Esophagus (tissue), 2 donors: ENCODE measurements at regions not wholly inside any gene's neighbourhood (a gene's known extent, or its start where the extent isn't known, plus 50 kb on each side); places are given as distances from the start of the nearest gene placed in this dataset.

ENCODE experiments used
- H3K27ac ChIP-seq, 2 donors: one replicate each; pipeline ENCODE4 v1.5.1; 2013; ENCODE audit warnings: low read depth in 2 of 2, mild to moderate bottlenecking in 2 of 2, inconsistent platforms in 1 of 2, low read length in 1 of 2, moderate library complexity in 1 of 2
- H3K27me3 ChIP-seq, 2 donors: one replicate each; pipeline ENCODE4 v1.6.1; 2013; ENCODE audit warnings: low read length in 2 of 2, control low read depth in 1 of 2, mild to moderate bottlenecking in 1 of 2; ENCODE audit not compliant: insufficient read depth in 2 of 2, control insufficient read depth in 1 of 2
- H3K36me3 ChIP-seq, 2 donors: one replicate each; pipeline ENCODE4 v1.6.1; 2013; ENCODE audit warnings: low read length in 1 of 2; ENCODE audit not compliant: control insufficient read depth in 2 of 2, insufficient read depth in 2 of 2
- H3K4me1 ChIP-seq, 2 donors: one replicate each; pipeline ENCODE4 v1.6.1; 2013; ENCODE audit warnings: low read length in 1 of 2; ENCODE audit not compliant: control insufficient read depth in 2 of 2, insufficient read depth in 2 of 2
- H3K4me3 ChIP-seq, 2 donors: one replicate each; pipeline ENCODE4 v1.5.1; 2013; ENCODE audit warnings: low read length in 2 of 2, mild to moderate bottlenecking in 2 of 2, low read depth in 1 of 2, moderate library complexity in 1 of 2
- H3K9me3 ChIP-seq, 2 donors: one replicate each; pipeline ENCODE4 v1.6.1; 2013; ENCODE audit warnings: mild to moderate bottlenecking in 2 of 2, low read depth in 1 of 2, low read length in 1 of 2, moderate library complexity in 1 of 2; ENCODE audit not compliant: control insufficient read depth in 2 of 2, insufficient read depth in 1 of 2
- WGBS, 2 donors: extraction: QIAGEN DNeasy Blood & Tissue Kit; methylation state at CpG; one replicate each; pipeline ENCODE4 v1.1.7; 2013; 5-methylcytosine and 5-hydroxymethylcytosine counted together
- donor health status: healthy with polysubstance abuse.
- donor health status: Bipolar disorder and iron deficiency.

DNA sequence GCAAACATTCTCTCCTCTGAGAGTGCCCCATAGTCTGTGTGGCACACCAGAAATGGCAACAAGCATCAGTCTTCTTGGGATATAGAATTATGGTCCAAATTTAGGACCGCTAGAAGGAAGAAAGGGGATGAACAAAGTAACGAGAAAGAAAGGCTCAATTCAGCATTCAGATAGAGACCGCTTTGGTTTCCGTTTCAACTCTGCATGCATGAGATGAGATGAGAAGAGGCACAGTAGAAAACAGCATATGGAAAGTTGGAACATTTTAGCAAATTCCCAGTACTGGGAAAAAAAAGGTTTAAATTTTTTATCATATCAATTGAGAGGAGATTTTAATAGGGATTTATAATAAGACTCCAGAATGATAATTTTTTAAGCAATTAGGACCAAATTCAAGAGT is 595.5 kb upstream of the CHRM3 start:
- Histone ChIP-seq H3K4me1 (no peaks in the 10 kb centered on the region), H3K36me3 (no peaks in the 10 kb centered on the region), H3K27ac (no peak overlapping the region), H3K27me3 (no peaks in the 10 kb centered on the region), H3K9me3 (no peaks in the 10 kb centered on the region), H3K4me3 (no peak overlapping the region)
- WGBS, 2 donors = 86 to 90% methylated on average over 4 of the region's 4 CpGs

DNA sequence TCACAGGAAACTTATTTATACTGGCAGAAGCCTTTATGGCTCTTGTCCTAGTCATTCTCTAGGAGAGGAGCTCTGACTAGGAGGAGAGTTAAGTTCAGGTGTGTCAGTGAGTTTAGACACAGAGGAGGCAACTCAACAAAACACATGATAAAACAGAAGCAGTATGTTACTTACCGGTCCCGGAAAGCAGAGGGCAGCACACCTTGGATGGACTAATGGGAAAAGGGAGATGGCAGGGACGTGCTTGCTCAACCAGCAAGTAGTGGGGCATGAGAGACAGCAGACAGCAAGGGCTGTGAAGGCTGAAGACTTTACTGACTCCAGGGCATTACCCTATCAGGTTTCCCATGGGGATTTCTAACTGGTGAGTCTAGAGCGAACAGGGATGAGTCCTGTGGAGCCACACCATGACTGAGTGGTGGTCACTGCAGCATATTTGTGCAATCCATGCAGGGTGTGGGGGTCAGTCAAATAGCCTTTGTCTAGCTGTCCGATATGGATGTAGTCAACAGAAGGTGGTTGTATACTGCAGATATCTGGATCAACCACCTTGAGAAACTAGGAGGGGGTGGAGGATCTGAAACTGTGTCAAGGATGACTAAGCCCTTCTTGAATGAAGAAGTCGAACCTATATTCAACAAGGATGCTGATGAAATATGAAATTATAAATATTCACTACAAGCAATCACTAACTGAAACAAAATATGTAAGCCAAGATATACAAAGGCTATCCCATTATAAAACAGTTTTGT is 596.3 kb upstream of the CHRM3 start:
- Histone ChIP-seq H3K27me3 (no peaks in the 10 kb centered on the region), H3K4me3 (no peak overlapping the region), H3K4me1 (no peaks in the 10 kb centered on the region), H3K36me3 (no peaks in the 10 kb centered on the region), H3K9me3 (no peaks in the 10 kb centered on the region), H3K27ac (no peak overlapping the region)
- WGBS, 2 donors = 75 to 80% methylated on average over 6 of the region's 6 CpGs

GRCh38 chr1:238787471-238787870 is 598.9 kb upstream of the CHRM3 start:
- Histone ChIP-seq H3K4me1 (no peaks in the 10 kb centered on the region), H3K9me3 (no peaks in the 10 kb centered on the region), H3K4me3 (no peak overlapping the region), H3K27ac (no peak overlapping the region), H3K27me3 (no peaks in the 10 kb centered on the region), H3K36me3 (no peaks in the 10 kb centered on the region)
- WGBS, 2 donors = 36 to 40% methylated on average over 5 of the region's 5 CpGs

GRCh38 chr1:238783633-238784032 is 602.7 kb upstream of the CHRM3 start:
- no peak overlapping the region for H3K27ac ChIP-seq
- no peaks in the 10 kb centered on the region for H3K4me1 ChIP-seq
- no peak overlapping the region for H3K4me3 ChIP-seq
- no peaks in the 10 kb centered on the region for H3K36me3 ChIP-seq
- H3K9me3 ChIP-seq = no peaks in the 10 kb centered on the region
- no peaks in the 10 kb centered on the region for H3K27me3 ChIP-seq

DNA sequence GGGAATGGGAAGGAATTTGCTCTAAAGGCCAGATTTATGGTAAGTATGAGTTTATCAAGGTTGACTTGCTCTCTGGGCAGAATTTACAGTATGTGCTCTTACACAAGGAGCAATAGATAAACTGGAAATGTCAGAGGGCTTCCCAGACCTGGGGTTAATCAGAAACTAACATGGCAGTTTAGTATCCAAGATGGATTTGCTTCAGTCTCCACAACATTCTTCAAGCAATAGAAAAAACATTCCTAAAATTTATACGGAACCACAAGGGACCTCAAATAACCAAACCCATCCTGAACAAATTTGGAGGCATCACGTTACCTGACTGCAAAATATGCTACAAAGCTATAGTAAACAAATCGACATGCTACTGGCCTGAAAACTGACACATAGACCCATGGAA is 606.7 kb upstream of the CHRM3 start:
- H3K36me3 ChIP-seq = no peaks in the 10 kb centered on the region
- no peaks in the 10 kb centered on the region for H3K9me3 ChIP-seq
- H3K4me1 ChIP-seq = no peaks in the 10 kb centered on the region
- H3K27ac ChIP-seq = no peak overlapping the region
- no peak overlapping the region for H3K4me3 ChIP-seq
- WGBS, 2 donors = 70 to 75% methylated on average over 3 of the region's 3 CpGs
- H3K27me3 ChIP-seq = no peaks in the 10 kb centered on the region

DNA sequence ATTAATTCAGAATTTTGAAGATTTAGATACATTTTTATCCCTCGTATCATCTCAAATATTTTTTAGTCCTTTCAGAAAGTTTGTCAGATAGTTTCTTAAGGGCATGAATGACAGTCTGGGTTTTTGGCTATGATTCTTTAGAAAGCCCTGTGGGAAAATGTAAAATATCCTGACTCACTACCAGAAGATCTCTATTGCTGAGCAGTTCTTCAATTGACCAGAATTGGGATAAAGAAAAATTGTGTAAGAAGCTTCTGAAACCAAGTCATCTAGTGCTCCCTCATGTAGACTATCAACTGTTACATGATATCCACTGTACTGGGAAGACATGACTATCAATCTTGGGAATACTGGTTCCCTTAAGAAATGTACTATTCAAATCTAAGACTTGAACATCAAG is 608.3 kb upstream of the CHRM3 start:
- WGBS, 2 donors = 77 to 79% methylated on average over 1 of the region's 1 CpG
- Histone ChIP-seq H3K9me3 (no peaks in the 10 kb centered on the region), H3K27ac (no peak overlapping the region), H3K27me3 (no peaks in the 10 kb centered on the region), H3K4me3 (no peak overlapping the region), H3K36me3 (no peaks in the 10 kb centered on the region), H3K4me1 (no peaks in the 10 kb centered on the region)

GRCh38 chr1:238777551-238777950 is 608.8 kb upstream of the CHRM3 start:
- H3K4me1 ChIP-seq = no peaks in the 10 kb centered on the region
- no peaks in the 10 kb centered on the region for H3K36me3 ChIP-seq
- no peaks in the 10 kb centered on the region for H3K9me3 ChIP-seq
- H3K27ac ChIP-seq = no peak overlapping the region
- no peaks in the 10 kb centered on the region for H3K27me3 ChIP-seq
- H3K4me3 ChIP-seq = no peak overlapping the region

GRCh38 chr1:238776126-238776525 is 610.2 kb upstream of the CHRM3 start:
- no peak overlapping the region for H3K4me3 ChIP-seq
- H3K4me1 ChIP-seq = no peaks in the 10 kb centered on the region
- 94 to 95% methylated on average over 3 of the region's 3 CpGs for WGBS, 2 donors
- H3K27me3 ChIP-seq = no peaks in the 10 kb centered on the region
- H3K36me3 ChIP-seq = no peaks in the 10 kb centered on the region
- H3K9me3 ChIP-seq = no peaks in the 10 kb centered on the region
- H3K27ac ChIP-seq = no peak overlapping the region

DNA sequence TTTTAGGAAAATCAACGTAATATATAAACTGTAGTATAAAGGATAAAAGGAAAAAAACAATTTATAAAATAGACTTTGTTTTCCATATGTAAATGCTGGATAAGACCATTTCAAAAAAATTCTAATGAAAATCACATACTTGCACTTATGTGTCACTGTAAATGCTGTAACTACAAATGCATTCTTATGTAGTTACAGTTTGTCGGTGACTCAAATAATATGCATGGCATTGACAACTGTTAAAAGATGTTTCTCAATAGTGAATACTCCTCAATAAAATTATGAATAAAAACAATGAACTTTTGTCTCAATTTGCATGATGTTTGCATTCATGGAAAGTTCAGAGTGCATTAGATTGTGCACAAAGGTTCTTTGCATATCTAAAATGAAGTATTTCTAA is 614.0 kb upstream of the CHRM3 start:
- no peaks in the 10 kb centered on the region for H3K36me3 ChIP-seq
- H3K4me3 ChIP-seq = no peak overlapping the region
- H3K27me3 ChIP-seq = no peaks in the 10 kb centered on the region
- H3K9me3 ChIP-seq = no peaks in the 10 kb centered on the region
- H3K27ac ChIP-seq = no peak overlapping the region
- no peaks in the 10 kb centered on the region for H3K4me1 ChIP-seq
- 90 to 91% methylated on average over 2 of the region's 2 CpGs for WGBS, 2 donors

DNA sequence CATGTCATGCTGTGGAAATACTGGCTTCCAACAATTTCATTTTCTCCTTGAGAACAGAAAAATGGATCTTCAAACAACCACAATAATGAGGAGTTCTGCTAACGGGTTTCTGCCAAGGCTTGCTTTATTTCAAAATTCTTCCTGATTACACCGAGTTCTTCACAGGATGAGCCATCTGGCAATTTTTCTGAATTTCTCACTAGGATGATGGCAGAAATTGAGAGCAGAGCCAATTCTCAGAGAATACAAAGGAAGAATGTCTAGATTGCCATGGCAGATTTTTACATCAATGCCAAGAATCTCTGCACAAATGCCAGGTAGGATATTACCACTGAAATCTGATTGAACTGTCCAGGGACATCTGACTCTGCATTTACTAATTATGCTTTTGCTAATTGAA is 619.0 kb upstream of the CHRM3 start:
- Histone ChIP-seq H3K36me3 (no peaks in the 10 kb centered on the region), H3K4me1 (no peaks in the 10 kb centered on the region), H3K9me3 (peaks cover 0 to 3% of the 10 kb centered on the region in 2 donors), H3K27me3 (no peaks in the 10 kb centered on the region), H3K4me3 (no peak overlapping the region), H3K27ac (no peak overlapping the region)
- WGBS, 2 donors = 44 to 59% methylated on average over 2 of the region's 2 CpGs
